ENCODE measurements at regions not wholly inside any gene's neighbourhood (a gene's known extent, or its start where the extent isn't known, plus 50 kb on each side); places are given as distances from the start of the nearest gene placed in this dataset.
"Not testable (repeated sequence)": the region's sequence is repeated elsewhere in the genome, so short reads cannot be mapped to it uniquely, and the experiment has no call there.

DNA sequence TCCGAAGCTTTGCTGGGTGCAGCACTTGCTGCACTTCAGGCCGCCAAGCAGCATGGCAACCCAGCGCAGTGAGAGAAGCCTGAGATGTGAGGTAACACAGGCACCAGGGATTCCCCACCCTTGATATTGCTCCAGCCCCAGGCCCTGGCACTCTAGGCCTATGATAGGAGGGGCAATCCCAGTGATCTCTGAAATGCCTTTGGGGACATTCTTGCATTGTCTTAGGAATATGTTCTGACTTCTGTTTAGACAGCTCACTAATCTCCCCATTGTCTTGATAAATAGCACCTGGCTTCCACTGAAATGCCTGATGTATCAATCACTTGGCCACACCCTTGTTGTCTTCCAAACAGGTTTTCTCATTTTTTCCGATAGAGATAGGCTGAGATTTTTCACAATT, 102.8 kb downstream of the SOX14 start:
- TF ChIP-seq, protein P1, sequence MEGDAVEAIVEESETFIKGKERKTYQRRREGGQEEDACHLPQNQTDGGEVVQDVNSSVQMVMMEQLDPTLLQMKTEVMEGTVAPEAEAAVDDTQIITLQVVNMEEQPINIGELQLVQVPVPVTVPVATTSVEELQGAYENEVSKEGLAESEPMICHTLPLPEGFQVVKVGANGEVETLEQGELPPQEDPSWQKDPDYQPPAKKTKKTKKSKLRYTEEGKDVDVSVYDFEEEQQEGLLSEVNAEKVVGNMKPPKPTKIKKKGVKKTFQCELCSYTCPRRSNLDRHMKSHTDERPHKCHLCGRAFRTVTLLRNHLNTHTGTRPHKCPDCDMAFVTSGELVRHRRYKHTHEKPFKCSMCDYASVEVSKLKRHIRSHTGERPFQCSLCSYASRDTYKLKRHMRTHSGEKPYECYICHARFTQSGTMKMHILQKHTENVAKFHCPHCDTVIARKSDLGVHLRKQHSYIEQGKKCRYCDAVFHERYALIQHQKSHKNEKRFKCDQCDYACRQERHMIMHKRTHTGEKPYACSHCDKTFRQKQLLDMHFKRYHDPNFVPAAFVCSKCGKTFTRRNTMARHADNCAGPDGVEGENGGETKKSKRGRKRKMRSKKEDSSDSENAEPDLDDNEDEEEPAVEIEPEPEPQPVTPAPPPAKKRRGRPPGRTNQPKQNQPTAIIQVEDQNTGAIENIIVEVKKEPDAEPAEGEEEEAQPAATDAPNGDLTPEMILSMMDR (IDR thresholded peaks at IDR 0.05; ENCODE audit: low read depth, low read length, missing control alignments): no peak
- H3K4me3 ChIP-seq (ENCODE audit: low read depth, low read length): no peak overlapping the region
- no peak for DNase-seq (ENCODE audit: low read depth)

DNA sequence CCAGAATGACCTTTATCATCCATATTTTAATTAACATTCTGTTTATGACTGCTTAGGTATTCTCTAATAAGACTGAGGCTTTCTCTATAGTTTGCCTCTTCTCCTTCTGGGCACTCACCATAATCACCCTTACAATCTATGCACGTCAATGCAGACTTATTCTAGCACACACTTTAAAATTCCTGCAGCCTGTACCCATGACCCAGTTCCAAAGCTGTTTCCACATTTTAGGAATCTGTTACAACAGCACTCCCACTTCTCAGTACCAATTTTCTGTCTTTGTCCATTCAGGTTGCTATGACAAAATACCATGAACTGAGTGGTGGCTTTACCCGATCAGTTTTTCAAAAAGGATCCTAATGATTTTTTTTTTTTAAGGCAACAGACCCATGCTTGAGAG, 103.5 kb downstream of the SOX14 start:
- TF ChIP-seq, protein P1 (IDR thresholded peaks at IDR 0.05; ENCODE audit: low read depth, low read length, missing control alignments): no peak
- H3K4me3 ChIP-seq (ENCODE audit: low read depth, low read length): no peak overlapping the region
- DNase-seq (ENCODE audit: low read depth): no peak

DNA sequence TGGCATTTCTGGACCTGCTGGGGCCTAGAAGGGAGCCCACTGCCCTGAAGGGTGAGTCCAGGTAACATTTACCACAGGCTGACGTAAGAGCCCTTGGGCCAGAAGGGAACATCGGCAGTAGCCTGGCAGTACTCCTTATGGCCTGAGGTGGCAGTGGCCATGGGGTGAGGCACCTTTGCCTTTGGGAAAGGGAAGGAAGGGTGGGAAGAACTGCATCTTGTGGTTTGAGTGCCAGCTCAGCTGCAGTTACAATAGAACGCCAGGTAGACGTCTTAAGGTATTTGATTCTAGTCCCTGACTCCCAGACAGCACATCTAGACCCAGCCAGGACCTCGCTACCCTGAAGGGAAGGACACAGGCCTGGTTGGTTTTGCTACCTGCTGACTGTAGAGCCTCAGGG, 104.9 kb downstream of the SOX14 start:
- TF ChIP-seq, protein P1 (IDR thresholded peaks at IDR 0.05; ENCODE audit: low read depth, low read length, missing control alignments): no peak
- no peak overlapping the region for H3K4me3 ChIP-seq (ENCODE audit: low read depth, low read length)
- DNase-seq (ENCODE audit: low read depth): no peak

DNA sequence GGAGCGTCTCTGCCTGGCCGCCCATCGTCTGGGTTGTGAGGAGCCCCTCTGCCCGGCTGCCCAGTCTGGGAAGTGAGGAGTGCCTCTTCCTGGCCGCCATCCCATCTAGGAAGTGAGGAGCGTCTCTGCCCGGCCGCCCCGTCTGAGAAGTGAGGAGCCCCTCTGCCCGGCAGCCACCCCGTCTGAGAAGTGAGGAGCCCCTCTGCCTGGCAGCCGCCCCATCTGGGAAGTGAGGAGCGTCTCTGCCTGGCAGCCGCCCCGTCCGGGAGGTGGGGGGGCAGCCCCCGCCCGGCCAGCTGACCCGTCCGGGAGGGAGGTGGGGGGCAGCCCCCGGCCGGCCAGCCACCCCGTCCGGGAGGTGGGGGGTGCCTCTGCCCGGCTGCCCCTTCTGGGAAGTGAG, 108.5 kb downstream of the SOX14 start:
- H3K4me3 ChIP-seq (ENCODE audit: low read depth, low read length); DNase-seq (ENCODE audit: low read depth): not testable (repeated sequence)

DNA sequence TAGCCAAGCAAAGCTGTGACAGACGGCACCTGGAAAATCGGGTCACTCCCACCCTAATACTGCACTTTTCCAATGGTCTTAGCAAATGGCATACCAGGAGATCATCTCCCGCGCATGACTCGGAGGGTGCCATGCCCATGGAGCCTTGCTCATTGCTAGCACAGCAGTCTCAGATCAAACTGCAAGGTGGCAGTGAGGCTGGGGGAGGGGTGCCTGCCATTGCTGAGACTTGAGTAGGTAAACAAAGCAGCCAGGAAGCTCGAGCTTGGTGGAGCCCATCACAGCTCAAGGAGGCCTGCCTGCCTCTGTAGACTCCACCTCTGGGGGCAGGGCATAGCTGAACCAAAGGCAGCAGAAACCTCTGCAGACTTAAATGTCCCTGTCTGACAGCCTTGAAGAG, 113.1 kb upstream of the CLDN18 start:
- DNase-seq (ENCODE audit: low read depth); H3K4me3 ChIP-seq (ENCODE audit: low read depth, low read length): not testable (repeated sequence)

DNA sequence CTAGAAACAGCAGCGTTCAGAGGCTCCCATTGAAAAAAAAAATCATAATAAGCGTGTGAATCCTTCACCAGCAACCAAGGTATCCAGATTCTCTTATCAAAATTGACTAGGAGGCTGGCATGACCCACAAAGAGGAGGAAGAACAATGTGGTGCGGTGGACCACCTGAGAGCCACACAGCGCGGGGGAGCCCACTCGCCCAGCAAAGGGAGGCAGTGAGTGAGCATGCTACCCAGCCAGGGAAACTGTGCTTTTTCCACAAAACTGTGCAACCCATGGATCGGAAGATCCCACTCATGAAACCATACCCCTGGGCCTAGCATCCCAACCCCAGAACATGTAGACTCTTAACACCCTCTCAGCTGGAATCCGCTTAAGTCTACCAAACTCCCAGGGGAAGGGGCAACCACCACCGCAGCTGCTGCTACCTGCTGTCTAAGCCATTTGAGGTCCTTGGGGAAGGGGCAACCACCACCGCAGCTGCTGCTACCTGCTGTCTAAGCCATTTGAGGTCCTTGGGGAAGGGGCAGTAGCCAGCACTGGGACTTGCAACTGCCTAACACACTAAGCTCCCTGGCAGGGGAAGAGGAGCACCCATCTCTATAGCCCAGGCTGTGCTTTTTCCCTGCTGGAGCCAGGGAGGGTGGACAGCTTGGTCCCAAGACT, 102.8 kb upstream of the CLDN18 start:
- TF ChIP-seq, protein P1 (IDR thresholded peaks at IDR 0.05; ENCODE audit: low read depth, low read length, missing control alignments): no peak
- H3K4me3 ChIP-seq (ENCODE audit: low read depth, low read length): no peak overlapping the region
- DNase-seq (ENCODE audit: low read depth): no peak

DNA sequence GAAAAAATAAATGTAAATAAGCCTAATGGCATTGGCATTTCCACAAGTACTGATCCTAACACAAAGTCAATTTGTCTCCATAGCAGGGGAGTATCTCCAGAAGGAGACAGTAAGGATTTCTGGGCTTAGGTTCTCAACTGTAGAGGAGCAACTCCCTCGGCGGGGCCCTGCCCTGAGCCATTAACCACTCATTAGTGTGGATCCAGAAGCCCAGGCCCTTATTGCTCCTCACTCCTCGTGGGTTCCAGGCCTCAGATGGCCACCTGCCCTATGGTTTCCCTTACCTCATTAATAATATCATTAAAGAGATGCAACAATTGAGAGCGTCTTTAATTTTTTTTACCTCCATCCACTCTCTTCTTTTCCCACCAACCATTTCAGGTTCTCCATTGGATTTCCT, 85.3 kb upstream of the CLDN18 start:
- TF ChIP-seq, protein P1 (IDR thresholded peaks at IDR 0.05; ENCODE audit: low read depth, low read length, missing control alignments): no peak
- H3K4me3 ChIP-seq (ENCODE audit: low read depth, low read length): no peak overlapping the region
- DNase-seq (ENCODE audit: low read depth): no peak

- TF ChIP-seq, protein P1 (IDR thresholded peaks at IDR 0.05; ENCODE audit: low read depth, low read length, missing control alignments): no peak
- no peak overlapping the region for H3K4me3 ChIP-seq (ENCODE audit: low read depth, low read length)
- DNase-seq (ENCODE audit: low read depth): no peak
Measured at GRCh38 chr3:137925080-137925479, 84.9 kb upstream of the CLDN18 start.
